HG03095 (cell line): ENCODE measurements at regions not wholly inside any gene's neighbourhood (a gene's known extent, or its start where the extent isn't known, plus 50 kb on each side); places are given as distances from the start of the nearest gene placed in this dataset.

Experiments used
- ATAC-seq: cut with Tn5 transposase; IDR thresholded peaks from one replicate; pipeline ENCODE4 v1.9.1; 2021; ENCODE audit warnings: moderate library complexity; ENCODE audit not compliant: unreplicated experiment

GRCh38 chr13:53143757-53144339, 115.2 kb downstream of the OLFM4 start:
- ATAC-seq: no peak

- ATAC-seq: no peak
Measured at GRCh38 chr13:53144826-53145225, 116.2 kb downstream of the OLFM4 start.

- ATAC-seq: no peak
Measured at GRCh38 chr13:53150568-53150967, 122.0 kb downstream of the OLFM4 start.

DNA sequence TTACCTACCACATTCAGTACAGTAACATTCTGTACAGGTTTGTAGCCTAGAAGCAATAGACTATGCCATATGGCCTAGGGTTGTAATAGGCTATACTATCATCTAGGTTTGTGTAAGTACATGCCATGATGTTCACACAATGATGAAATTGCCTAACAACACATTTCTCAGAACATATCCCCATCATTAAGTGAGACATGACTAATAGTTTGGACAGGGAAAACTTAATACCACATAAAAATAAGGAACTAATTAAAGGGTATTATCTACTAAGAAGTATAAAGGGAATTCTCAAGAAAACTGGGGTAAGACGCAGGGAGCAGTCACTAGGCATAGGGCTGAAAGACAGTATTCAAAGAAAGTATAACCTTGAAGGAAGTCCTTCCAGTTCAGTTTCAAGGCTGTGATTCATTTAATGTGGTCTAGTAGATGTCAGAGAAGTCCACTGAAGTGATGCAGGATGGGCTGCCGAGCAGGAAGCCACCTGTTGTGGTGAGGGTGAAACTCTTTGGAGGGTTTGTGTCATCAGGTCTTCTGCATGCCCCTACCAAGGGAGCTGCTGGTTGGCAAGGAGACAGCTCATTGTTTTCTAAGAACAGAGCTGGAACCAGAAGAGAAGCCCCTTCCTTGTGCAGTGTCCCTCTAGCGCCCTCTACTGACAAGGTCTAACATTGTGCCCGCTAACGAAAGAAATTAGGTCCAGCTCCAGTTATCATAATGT, 122.9 kb downstream of the OLFM4 start:
- peak; percentile 81 for ATAC-seq

DNA sequence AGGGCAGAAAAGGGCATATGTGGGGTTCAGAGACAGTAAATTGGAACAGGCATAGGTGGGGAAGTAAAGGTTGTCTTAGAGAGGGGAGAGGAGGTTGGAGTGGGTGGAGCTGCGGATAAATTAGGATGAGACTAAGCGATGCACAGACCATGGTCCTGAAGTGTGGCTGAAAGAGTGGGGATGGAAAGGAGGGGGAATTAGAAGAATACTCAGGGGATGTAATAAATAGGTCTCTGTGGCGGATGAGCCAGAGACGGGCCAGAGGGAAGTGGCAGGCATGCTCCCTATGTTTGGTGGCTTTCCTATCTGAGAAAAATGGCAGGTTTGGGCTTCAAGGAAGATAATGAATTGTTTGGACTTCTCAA, 123.4 kb downstream of the OLFM4 start:
- ATAC-seq: no peak

GRCh38 chr13:53158201-53158600, 129.6 kb downstream of the OLFM4 start:
- ATAC-seq: no peak

- ATAC-seq: no peak
Measured at GRCh38 chr13:53159431-53159830, 130.8 kb downstream of the OLFM4 start.

DNA sequence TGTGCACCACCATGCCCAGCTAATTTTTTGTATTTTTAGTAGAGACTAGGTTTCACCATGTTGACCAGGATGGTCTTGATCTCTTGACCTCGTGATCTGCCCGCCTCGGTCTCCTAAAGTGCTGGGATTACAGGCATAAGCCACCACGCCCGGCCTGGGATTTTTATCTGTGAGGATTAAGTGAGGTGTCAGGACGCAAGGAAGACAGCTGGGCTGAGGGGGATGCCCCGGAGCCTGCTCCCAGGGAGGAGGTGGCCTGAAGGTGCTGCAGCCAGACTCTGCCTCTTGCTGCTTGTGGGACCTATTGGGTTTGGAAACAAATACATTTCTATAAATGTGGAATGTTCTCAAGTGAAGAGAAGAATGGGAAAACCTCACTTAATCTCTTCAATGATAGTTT, 131.6 kb downstream of the OLFM4 start:
- no peak for ATAC-seq

DNA sequence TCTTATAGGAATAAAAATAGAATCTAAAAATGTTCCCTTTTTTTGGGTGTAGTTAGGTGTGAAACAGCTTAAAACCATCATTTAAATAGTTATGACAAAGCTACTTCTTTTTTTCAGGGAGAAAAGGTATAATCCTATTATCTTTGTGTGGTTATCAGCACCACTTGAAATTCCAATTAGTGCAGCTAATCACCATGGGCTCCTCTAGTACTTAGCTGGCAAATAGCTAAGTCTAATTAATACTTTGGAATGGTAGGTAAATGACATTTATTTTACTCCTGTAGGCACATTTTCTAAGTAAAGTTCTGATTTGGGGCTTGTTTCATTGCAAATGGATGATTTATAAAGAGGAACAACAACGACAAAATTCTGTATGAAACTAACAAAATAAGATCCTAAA, 132.6 kb downstream of the OLFM4 start:
- ATAC-seq: no peak

- ATAC-seq: no peak
Measured at GRCh38 chr13:53165261-53165660, 136.6 kb downstream of the OLFM4 start.

GRCh38 chr13:53167561-53167960, 138.9 kb downstream of the OLFM4 start:
- no peak for ATAC-seq

GRCh38 chr13:53170910-53171309, 142.3 kb downstream of the OLFM4 start:
- ATAC-seq: no peak

- ATAC-seq: no peak
Measured at GRCh38 chr13:53174545-53174944, 145.9 kb downstream of the OLFM4 start.

DNA sequence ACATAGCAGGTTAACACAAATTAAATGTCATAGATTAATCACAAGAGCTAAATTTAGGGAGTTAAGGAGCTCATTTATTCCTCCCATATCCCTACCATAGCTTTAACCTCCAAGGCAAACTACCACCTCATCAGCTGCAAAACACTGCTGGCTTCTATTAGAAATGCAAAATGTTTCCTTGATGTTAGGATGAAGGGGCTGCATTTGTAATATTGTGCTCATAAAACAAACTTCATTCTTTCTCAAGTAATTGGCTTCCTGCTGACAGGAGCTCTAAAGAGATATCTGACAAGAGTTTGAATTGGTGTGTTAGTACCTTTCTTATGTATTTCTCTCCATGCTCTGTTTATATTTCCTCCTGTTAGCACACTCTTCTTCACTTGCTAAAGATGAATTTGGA, 152.1 kb downstream of the OLFM4 start:
- ATAC-seq: no peak

GRCh38 chr13:53182724-53183123, 154.1 kb downstream of the OLFM4 start:
- ATAC-seq: no peak

DNA sequence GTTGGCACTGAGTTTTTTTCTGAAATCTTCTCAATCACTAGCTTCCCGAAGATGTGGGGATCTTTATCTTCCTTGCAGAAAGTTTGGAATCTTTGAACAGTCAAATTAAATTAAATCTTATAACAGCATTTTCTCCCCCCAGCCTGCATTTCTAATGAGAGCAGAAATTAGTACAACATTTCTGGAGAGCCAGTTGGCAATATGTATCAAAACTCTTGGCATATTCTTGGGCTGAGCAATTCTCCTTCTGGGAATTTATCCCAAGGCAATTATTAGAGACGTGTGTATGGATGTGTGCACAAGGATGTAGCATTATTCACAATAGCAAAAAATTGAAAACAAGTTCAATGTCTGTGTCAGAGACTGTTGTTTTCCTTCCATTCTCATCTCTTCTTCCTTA, 159.5 kb downstream of the OLFM4 start:
- ATAC-seq: no peak

DNA sequence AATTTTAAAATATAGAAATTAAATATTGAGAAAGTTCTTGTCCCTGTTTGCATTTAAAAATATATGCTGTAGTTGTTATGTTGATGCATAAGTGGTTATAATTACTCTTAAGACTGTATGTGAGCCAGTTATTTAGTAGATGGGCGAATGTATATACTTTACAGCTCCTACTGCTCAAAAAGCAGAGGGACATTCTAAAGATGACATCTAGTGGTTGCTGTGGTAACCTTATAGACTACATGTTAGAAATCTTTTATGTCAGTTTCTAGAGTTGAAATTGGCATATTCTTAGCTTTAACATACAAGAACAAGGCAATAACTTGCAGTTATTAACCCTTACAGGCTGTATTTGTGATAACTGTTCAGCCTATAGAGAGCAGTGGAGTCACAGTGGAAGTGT, 160.5 kb downstream of the OLFM4 start:
- ATAC-seq: no peak

DNA sequence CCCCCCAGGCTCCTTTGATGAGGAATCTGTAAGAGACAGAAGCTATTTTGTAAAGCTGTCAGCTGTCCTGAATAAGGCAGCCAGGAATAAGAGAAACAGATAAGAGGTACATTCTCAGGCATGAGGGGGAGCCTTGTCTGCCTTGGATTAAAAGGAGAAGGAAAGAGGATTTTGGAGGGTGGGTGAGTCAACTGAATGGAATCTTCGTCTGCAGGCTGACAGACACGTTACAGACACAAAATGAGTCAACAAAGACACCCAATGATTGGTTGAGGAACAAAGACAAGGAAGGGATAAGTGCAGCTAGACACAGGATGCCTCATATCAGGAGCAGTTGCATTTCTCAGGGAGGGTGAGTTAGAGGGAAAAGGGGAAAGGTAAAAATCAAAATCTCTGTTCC, 162.5 kb downstream of the OLFM4 start:
- ATAC-seq: no peak

- ATAC-seq: no peak
Measured at GRCh38 chr13:53197424-53197823, 168.8 kb downstream of the OLFM4 start.

DNA sequence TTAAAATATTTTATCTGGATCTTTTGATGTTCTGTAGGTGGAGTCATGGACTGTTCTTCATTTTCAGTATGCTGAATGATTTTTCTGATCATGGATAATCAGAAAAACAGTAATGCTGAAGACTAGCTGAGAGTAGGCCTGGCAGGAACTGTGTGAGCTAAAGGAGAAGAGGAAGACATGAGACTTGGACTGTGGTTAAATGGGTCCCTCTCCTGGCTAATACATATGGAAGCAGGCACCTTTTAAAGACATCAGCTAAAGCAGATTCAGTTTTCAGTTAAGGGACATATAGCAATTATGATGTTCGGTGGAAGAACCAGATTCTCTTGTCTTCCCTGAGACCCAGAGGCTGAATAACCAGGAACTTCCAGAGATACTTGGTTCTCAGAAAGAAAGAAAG, 169.4 kb downstream of the OLFM4 start:
- no peak for ATAC-seq

DNA sequence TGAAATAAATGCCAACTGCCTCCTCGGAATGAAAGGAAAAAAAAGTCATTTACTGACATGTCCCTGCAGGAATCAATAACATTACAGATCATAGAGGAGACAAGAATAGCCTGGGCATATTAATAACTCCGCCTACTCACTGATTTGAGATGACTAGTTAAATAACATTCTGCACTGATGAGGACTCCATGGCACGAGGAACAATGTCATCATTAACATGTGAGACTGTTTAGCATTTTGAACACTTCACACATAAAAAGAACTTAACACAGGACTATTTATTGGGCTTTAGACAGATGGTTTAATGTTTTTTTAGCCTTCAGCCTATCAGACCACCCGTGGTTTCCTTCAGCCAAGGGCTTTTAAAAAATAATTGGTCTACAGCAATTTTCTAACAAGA, 170.1 kb downstream of the OLFM4 start:
- no peak for ATAC-seq

DNA sequence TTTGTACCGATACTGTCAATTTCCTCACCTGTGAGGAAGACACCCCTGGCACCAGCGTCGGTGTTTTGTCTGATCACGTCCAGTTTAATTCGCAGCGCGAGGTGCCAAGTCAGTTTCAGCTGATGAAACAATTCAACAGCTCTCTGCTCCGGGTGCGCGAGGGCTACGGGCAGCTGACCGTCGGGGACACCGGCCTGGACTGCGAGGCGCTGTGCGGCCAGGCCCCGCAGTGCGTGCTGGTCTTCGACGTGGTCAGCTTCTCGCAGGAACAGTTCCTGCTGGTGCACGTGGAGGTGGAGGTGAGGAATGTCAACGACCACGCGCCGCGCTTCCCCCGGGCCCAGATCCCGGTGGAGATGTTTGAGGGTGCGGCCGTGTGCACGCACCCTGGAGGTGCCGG, 171.5 kb downstream of the OLFM4 start:
- ATAC-seq: no peak
